Liver (tissue), 8 donors: ENCODE measurements at regions not wholly inside any gene's neighbourhood (a gene's known extent, or its start where the extent isn't known, plus 50 kb on each side); places are given as distances from the start of the nearest gene placed in this dataset.
"Not testable (repeated sequence)": the region's sequence is repeated elsewhere in the genome, so short reads cannot be mapped to it uniquely, and the experiment has no call there.

Experiments
- DNase-seq: peaks from one replicate; pipeline ENCODE4 v3.0.0-alpha.2; 2017; ENCODE audit warnings: low spot score
- H3K27ac ChIP-seq, 2 donors: one replicate each; pipeline ENCODE4 v1.7.0; 2013; ENCODE audit warnings: inconsistent platforms in 2 of 2, low read length in 2 of 2, control low read depth in 1 of 2, low read depth in 1 of 2, mild to moderate bottlenecking in 1 of 2
- H3K27me3 ChIP-seq, 4 donors: one replicate each; pipeline versions ENCODE4 v1.6.1 to v1.7.0; 2013; ENCODE audit warnings: low read length in 3 of 4, inconsistent platforms in 1 of 4, mild to moderate bottlenecking in 1 of 4, moderate library complexity in 1 of 4; ENCODE audit not compliant: control insufficient read depth in 4 of 4, insufficient read depth in 4 of 4
- H3K36me3 ChIP-seq, 4 donors: one replicate each; pipeline versions ENCODE4 v1.6.1 to v1.7.0; 2013; ENCODE audit warnings: low read length in 3 of 4, mild to moderate bottlenecking in 3 of 4, low read depth in 1 of 4, moderate library complexity in 1 of 4; ENCODE audit not compliant: control insufficient read depth in 4 of 4, insufficient read depth in 3 of 4
- H3K4me1 ChIP-seq, 4 donors: one replicate each; pipeline versions ENCODE4 v1.6.1 to v1.7.0; 2013; ENCODE audit warnings: low read length in 3 of 4, mild to moderate bottlenecking in 3 of 4, moderate library complexity in 1 of 4; ENCODE audit not compliant: control insufficient read depth in 4 of 4, insufficient read depth in 4 of 4
- H3K4me3 ChIP-seq, 3 donors: one replicate each; pipeline versions ENCODE4 v1.6.1 to v1.7.0; 2013; ENCODE audit warnings: low read length in 3 of 3, control low read depth in 1 of 3, low read depth in 1 of 3, mild to moderate bottlenecking in 1 of 3
- H3K9ac ChIP-seq, 2 donors: one replicate each; pipeline ENCODE4 v1.7.0; 2013; ENCODE audit warnings: low read length in 2 of 2, mild to moderate bottlenecking in 2 of 2, moderate library complexity in 2 of 2, control low read depth in 1 of 2, low read depth in 1 of 2
- H3K9me3 ChIP-seq, 4 donors: one replicate each; pipeline versions ENCODE4 v1.6.1 to v1.7.0; 2013; ENCODE audit warnings: low read length in 3 of 4; ENCODE audit not compliant: control insufficient read depth in 4 of 4
- EGR1 ChIP-seq, 2 donors: IDR thresholded peaks; 2 replicates each; pipeline ENCODE4 v1.6.1; 2016 to 2018; ENCODE audit warnings: antibody characterized with exemption in 2 of 2, low read depth in 2 of 2
- FOXA1 ChIP-seq: IDR thresholded peaks from 2 replicates; pipeline ENCODE4 v1.6.1; 2016; ENCODE audit warnings: antibody characterized with exemption
- FOXA2 ChIP-seq: IDR thresholded peaks from 2 replicates; pipeline ENCODE4 v1.6.1; 2016; ENCODE audit warnings: antibody characterized with exemption
- GABPA ChIP-seq, 2 donors: IDR thresholded peaks in 1 of 2; conservative IDR thresholded peaks in 1 of 2; 2 replicates each; pipeline ENCODE4 v1.6.1; 2016; ENCODE audit warnings: antibody characterized with exemption in 2 of 2, mild to moderate bottlenecking in 1 of 2, moderate library complexity in 1 of 2
- HNF4A ChIP-seq, 2 donors: conservative IDR thresholded peaks; 2 replicates each; pipeline ENCODE4 v1.6.1; 2016; ENCODE audit warnings: antibody characterized with exemption in 2 of 2, mild to moderate bottlenecking in 2 of 2
- HNF4G ChIP-seq: IDR thresholded peaks from 2 replicates; pipeline ENCODE4 v1.6.1; 2016; ENCODE audit warnings: antibody characterized with exemption
- JUND ChIP-seq, 2 donors: IDR thresholded peaks; 2 replicates each; pipeline ENCODE4 v1.6.1; 2016; ENCODE audit warnings: antibody characterized with exemption in 2 of 2
- NR2F2 ChIP-seq: IDR thresholded peaks from 2 replicates; pipeline ENCODE4 v1.6.1; 2016; ENCODE audit warnings: antibody characterized with exemption
- RAD21 ChIP-seq, 2 donors: IDR thresholded peaks; 2 replicates each; pipeline ENCODE4 v1.6.1; 2016; ENCODE audit warnings: antibody characterized with exemption in 2 of 2, mild to moderate bottlenecking in 2 of 2
- RXRA ChIP-seq, 2 donors: IDR thresholded peaks; 2 replicates each; pipeline ENCODE4 v1.6.1; 2017 to 2018; ENCODE audit warnings: antibody characterized with exemption in 2 of 2, mild to moderate bottlenecking in 1 of 2
- SP1 ChIP-seq: IDR thresholded peaks from 2 replicates; pipeline ENCODE4 v1.6.1; 2018; ENCODE audit warnings: antibody characterized with exemption, mild to moderate bottlenecking
- TAF1 ChIP-seq: conservative IDR thresholded peaks from 2 replicates; pipeline ENCODE4 v1.6.1; 2016; ENCODE audit warnings: antibody characterized with exemption, mild to moderate bottlenecking
- YY1 ChIP-seq: IDR thresholded peaks from 2 replicates; pipeline ENCODE4 v1.6.1; 2016; ENCODE audit warnings: antibody characterized with exemption, mild to moderate bottlenecking
- WGBS: extraction: QIAGEN DNeasy Blood & Tissue Kit; methylation state at CpG from one replicate; pipeline ENCODE4 v1.1.7; 2013; 5-methylcytosine and 5-hydroxymethylcytosine counted together
- TF ChIP-seq, protein P1 (sequence below): IDR thresholded peaks from 2 replicates; pipeline ENCODE4 v1.6.1; 2016; ENCODE audit warnings: antibody characterized with exemption
- TF ChIP-seq, protein P2 (sequence below): IDR thresholded peaks from 2 replicates; pipeline ENCODE4 v1.6.1; 2016; ENCODE audit warnings: antibody characterized with exemption
- TF ChIP-seq, protein P3 (sequence below): fragments of 150-350 bp; IDR thresholded peaks from 2 replicates; pipeline ENCODE4 v1.5.1; 2017; ENCODE audit warnings: improper control_type of control experiment, low read depth, low read length; ENCODE audit not compliant: missing input control
- TF ChIP-seq, protein P4 (sequence below): IDR thresholded peaks from 2 replicates; pipeline ENCODE4 v1.6.1; 2016; ENCODE audit warnings: antibody characterized with exemption
- TF ChIP-seq, protein P5 (sequence below): IDR thresholded peaks from 2 replicates; pipeline ENCODE4 v1.6.1; 2016; ENCODE audit warnings: antibody characterized with exemption, mild to moderate bottlenecking
- donor health status: healthy.
- donor health status: healthy.
- donor health status: healthy.
- donor health status: healthy.
- donor health status: healthy.

DNA sequence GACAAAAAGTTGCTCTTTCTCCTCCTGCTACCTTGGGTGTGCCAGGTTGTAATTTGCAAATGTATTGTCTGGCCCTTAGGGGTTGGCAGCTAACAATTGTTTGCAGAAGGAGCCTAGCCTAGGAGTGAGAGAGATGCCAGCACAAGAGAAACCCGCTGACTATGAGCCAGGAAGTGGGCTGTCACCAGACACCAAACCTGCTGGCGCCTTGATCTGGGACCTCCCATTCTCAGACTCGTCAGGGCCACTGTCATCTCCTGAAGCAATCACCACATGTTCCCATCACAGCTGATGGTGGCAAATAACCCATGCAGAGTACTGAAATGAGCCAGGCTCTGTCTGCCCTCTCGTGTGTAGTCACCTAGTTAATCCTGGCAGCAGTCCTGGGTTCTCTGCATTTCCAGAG is 406.4 kb upstream of the NPAP1 start:
- no peak for DNase-seq
- Histone ChIP-seq H3K9ac (no peak overlapping the region), H3K4me3 (no peak overlapping the region), H3K27me3 (no peaks in the 10 kb centered on the region), H3K9me3 (no peaks in the 10 kb centered on the region), H3K4me1 (no peaks in the 10 kb centered on the region), H3K36me3 (no peaks in the 10 kb centered on the region), H3K27ac (no peak overlapping the region)
- TF ChIP-seq, protein P1, sequence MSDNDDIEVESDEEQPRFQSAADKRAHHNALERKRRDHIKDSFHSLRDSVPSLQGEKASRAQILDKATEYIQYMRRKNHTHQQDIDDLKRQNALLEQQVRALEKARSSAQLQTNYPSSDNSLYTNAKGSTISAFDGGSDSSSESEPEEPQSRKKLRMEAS, result no peak
- no peak for TF ChIP-seq NR2F2
- TF ChIP-seq EGR1 (IDR thresholded peaks at IDR 0.05; ENCODE audit: low read depth in 2 of 2), result no peak
- no peak for TF ChIP-seq FOXA2
- no peak for TF ChIP-seq RAD21 (IDR thresholded peaks at IDR 0.05)
- TF ChIP-seq, protein P2, sequence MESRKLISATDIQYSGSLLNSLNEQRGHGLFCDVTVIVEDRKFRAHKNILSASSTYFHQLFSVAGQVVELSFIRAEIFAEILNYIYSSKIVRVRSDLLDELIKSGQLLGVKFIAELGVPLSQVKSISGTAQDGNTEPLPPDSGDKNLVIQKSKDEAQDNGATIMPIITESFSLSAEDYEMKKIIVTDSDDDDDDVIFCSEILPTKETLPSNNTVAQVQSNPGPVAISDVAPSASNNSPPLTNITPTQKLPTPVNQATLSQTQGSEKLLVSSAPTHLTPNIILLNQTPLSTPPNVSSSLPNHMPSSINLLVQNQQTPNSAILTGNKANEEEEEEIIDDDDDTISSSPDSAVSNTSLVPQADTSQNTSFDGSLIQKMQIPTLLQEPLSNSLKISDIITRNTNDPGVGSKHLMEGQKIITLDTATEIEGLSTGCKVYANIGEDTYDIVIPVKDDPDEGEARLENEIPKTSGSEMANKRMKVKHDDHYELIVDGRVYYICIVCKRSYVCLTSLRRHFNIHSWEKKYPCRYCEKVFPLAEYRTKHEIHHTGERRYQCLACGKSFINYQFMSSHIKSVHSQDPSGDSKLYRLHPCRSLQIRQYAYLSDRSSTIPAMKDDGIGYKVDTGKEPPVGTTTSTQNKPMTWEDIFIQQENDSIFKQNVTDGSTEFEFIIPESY, result no peak
- no peak for TF ChIP-seq GABPA (IDR thresholded peaks at IDR 0.05 in 1 of 2, conservative IDR thresholded peaks at IDR 0.05 in 1 of 2)
- no peak for TF ChIP-seq TAF1
- no peak for TF ChIP-seq HNF4A (conservative IDR thresholded peaks at IDR 0.05)
- TF ChIP-seq HNF4G, result no peak
- WGBS, result 39% methylated on average over 4 of the region's 4 CpGs

DNA sequence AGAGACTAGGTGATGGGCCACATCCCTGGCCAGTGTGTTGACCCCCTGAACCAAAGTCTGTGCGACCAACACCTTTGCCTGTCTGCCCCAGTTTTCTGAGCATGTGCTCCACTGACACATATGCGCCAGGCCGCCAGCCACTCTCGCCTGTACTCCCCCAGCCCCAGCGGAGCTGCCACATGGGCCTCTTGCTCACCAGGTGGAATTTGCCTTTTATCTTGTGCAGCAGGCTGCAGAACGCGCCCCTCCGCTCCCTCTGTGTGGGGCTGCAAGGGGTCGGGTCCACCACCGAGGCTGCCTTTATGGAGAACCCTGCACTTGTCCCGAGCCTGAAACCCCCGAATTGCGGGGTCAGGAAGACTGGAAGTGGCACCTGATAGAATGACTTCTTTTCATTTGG is 405.7 kb upstream of the NPAP1 start:
- H3K27me3 ChIP-seq, result no peaks in the 10 kb centered on the region
- no peak overlapping the region for H3K9ac ChIP-seq
- no peaks in the 10 kb centered on the region for H3K36me3 ChIP-seq
- no peak for DNase-seq
- no peaks in the 10 kb centered on the region for H3K9me3 ChIP-seq
- H3K4me1 ChIP-seq, result no peaks in the 10 kb centered on the region
- H3K27ac ChIP-seq, result no peak overlapping the region
- no peak overlapping the region for H3K4me3 ChIP-seq
- TF ChIP-seq, protein P1, result no peak
- TF ChIP-seq HNF4A (conservative IDR thresholded peaks at IDR 0.05) (no peak), SP1 (no peak), RAD21 (IDR thresholded peaks at IDR 0.05) (no peak), RXRA (IDR thresholded peaks at IDR 0.05) (no peak), GABPA (IDR thresholded peaks at IDR 0.05 in 1 of 2, conservative IDR thresholded peaks at IDR 0.05 in 1 of 2) (no peak), TAF1 (no peak), YY1 (no peak), JUND (IDR thresholded peaks at IDR 0.05) (no peak), NR2F2 (no peak), FOXA2 (no peak), HNF4G (no peak), FOXA1 (no peak), EGR1 (IDR thresholded peaks at IDR 0.05; ENCODE audit: low read depth in 2 of 2) (no peak)
- TF ChIP-seq, protein P3, sequence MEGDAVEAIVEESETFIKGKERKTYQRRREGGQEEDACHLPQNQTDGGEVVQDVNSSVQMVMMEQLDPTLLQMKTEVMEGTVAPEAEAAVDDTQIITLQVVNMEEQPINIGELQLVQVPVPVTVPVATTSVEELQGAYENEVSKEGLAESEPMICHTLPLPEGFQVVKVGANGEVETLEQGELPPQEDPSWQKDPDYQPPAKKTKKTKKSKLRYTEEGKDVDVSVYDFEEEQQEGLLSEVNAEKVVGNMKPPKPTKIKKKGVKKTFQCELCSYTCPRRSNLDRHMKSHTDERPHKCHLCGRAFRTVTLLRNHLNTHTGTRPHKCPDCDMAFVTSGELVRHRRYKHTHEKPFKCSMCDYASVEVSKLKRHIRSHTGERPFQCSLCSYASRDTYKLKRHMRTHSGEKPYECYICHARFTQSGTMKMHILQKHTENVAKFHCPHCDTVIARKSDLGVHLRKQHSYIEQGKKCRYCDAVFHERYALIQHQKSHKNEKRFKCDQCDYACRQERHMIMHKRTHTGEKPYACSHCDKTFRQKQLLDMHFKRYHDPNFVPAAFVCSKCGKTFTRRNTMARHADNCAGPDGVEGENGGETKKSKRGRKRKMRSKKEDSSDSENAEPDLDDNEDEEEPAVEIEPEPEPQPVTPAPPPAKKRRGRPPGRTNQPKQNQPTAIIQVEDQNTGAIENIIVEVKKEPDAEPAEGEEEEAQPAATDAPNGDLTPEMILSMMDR, result no peak
- TF ChIP-seq, protein P4, sequence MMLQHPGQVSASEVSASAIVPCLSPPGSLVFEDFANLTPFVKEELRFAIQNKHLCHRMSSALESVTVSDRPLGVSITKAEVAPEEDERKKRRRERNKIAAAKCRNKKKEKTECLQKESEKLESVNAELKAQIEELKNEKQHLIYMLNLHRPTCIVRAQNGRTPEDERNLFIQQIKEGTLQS, result no peak
- TF ChIP-seq, protein P5, sequence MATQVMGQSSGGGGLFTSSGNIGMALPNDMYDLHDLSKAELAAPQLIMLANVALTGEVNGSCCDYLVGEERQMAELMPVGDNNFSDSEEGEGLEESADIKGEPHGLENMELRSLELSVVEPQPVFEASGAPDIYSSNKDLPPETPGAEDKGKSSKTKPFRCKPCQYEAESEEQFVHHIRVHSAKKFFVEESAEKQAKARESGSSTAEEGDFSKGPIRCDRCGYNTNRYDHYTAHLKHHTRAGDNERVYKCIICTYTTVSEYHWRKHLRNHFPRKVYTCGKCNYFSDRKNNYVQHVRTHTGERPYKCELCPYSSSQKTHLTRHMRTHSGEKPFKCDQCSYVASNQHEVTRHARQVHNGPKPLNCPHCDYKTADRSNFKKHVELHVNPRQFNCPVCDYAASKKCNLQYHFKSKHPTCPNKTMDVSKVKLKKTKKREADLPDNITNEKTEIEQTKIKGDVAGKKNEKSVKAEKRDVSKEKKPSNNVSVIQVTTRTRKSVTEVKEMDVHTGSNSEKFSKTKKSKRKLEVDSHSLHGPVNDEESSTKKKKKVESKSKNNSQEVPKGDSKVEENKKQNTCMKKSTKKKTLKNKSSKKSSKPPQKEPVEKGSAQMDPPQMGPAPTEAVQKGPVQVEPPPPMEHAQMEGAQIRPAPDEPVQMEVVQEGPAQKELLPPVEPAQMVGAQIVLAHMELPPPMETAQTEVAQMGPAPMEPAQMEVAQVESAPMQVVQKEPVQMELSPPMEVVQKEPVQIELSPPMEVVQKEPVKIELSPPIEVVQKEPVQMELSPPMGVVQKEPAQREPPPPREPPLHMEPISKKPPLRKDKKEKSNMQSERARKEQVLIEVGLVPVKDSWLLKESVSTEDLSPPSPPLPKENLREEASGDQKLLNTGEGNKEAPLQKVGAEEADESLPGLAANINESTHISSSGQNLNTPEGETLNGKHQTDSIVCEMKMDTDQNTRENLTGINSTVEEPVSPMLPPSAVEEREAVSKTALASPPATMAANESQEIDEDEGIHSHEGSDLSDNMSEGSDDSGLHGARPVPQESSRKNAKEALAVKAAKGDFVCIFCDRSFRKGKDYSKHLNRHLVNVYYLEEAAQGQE, result no peak
- TF ChIP-seq, protein P2, result no peak
- WGBS, result 87% methylated on average over 13 of the region's 13 CpGs

DNA sequence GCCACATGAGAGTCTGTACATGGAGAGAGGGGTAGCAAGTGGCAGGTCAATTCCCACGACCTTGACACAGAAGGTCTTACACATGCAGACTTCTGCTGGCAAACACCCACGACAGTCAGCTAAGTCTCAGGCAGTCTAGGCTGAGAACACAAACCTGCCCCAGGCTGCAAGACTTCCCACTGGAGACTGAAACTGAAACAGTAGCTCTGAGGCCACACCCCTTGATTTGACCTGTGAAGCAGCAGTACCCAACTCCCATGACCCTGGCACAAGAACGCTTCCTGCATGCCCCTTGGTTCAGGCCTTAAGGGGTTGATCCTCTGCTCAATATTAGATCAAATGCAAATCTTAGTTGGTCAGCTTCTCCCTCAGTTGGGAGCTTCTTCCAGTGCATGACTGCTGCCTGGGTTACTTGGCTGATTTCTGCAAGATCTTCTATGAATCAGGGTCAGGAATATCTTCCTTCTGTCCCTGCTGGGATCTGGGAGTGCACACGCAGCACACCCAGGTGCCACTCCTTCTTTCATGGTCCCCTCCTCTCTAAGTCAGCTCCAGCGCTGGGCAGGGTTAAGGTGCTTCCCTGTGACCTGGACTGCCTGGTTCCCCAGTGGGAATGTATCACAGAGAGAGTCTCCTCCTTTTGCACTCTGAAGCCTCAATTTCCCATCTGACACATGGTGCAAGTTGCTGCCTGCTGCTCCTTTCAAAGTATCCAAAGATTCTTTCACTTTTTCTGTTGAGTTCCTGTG is 403.9 kb upstream of the NPAP1 start:
- not testable (repeated sequence) for H3K27me3 ChIP-seq, H3K36me3 ChIP-seq, H3K9me3 ChIP-seq, H3K4me1 ChIP-seq, H3K9ac ChIP-seq, H3K27ac ChIP-seq, H3K4me3 ChIP-seq, DNase-seq
- WGBS, result 43% methylated on average over 5 of the region's 5 CpGs
